SK-N-SH treated with all-trans-retinoic acid at 6 μM for 48 hours (cell line): ENCODE measurements at regions not wholly inside any gene's neighbourhood (a gene's known extent, or its start where the extent isn't known, plus 50 kb on each side); places are given as distances from the start of the nearest gene placed in this dataset.

Source experiments
- ARNTL ChIP-seq: fragments of 450-650 bp; formaldehyde crosslinking; IDR thresholded peaks from 2 replicates; pipeline ENCODE4 v1.5.0; 2020; ENCODE audit warnings: low read depth, mild to moderate bottlenecking, moderate library complexity, borderline replicate concordance
- ISL1 ChIP-seq: fragments of 250-450 bp; sonication (Bioruptor Pico); IDR thresholded peaks from 2 replicates; pipeline ENCODE4 v2.1.2; 2022; ENCODE audit warnings: mild to moderate bottlenecking, moderate library complexity
- OSR1 ChIP-seq: fragments of 250-450 bp; sonication (Bioruptor Pico); IDR thresholded peaks from 2 replicates; pipeline ENCODE4 v1.8.0; 2022; ENCODE audit warnings: moderate library complexity, mild to moderate bottlenecking, inconsistent platforms
- RARB ChIP-seq: fragments of 250-450 bp; sonication (Bioruptor Pico); IDR thresholded peaks from 2 replicates; pipeline ENCODE4 v1.8.0; 2021; ENCODE audit warnings: mild to moderate bottlenecking, moderate library complexity
- TCF4 ChIP-seq: fragments of 250-450 bp; sonication (Bioruptor Pico); IDR thresholded peaks from 2 replicates; pipeline ENCODE4 v1.8.0; 2021; ENCODE audit warnings: mild to moderate bottlenecking, moderate library complexity, borderline replicate concordance
- ZFP3 ChIP-seq: fragments of 250-450 bp; sonication (Bioruptor Pico); IDR thresholded peaks from 2 replicates; pipeline ENCODE4 v1.5.0; 2020; ENCODE audit warnings: mild to moderate bottlenecking, moderate library complexity
- ZNF8 ChIP-seq: fragments of 450-650 bp; formaldehyde crosslinking; IDR thresholded peaks from 2 replicates; pipeline ENCODE4 v1.5.0; 2020; ENCODE audit warnings: mild to moderate bottlenecking, moderate library complexity
- TF ChIP-seq, protein P1 (sequence below): fragments of 250-450 bp; sonication (Bioruptor Pico); IDR thresholded peaks from 2 replicates; pipeline ENCODE4 v1.5.1; 2020; ENCODE audit warnings: low read depth, mild to moderate bottlenecking, moderate library complexity
- TF ChIP-seq, protein P2 (sequence below): fragments of 250-450 bp; sonication (Bioruptor Pico); IDR thresholded peaks from 2 replicates; pipeline ENCODE4 v1.8.0; 2020; ENCODE audit warnings: mild to moderate bottlenecking, moderate library complexity, borderline replicate concordance
- TF ChIP-seq, protein P3 (sequence below): fragments of 250-450 bp; sonication (Bioruptor Pico); IDR thresholded peaks from 2 replicates; pipeline ENCODE4 v1.5.0; 2020; ENCODE audit warnings: mild to moderate bottlenecking, moderate library complexity

DNA sequence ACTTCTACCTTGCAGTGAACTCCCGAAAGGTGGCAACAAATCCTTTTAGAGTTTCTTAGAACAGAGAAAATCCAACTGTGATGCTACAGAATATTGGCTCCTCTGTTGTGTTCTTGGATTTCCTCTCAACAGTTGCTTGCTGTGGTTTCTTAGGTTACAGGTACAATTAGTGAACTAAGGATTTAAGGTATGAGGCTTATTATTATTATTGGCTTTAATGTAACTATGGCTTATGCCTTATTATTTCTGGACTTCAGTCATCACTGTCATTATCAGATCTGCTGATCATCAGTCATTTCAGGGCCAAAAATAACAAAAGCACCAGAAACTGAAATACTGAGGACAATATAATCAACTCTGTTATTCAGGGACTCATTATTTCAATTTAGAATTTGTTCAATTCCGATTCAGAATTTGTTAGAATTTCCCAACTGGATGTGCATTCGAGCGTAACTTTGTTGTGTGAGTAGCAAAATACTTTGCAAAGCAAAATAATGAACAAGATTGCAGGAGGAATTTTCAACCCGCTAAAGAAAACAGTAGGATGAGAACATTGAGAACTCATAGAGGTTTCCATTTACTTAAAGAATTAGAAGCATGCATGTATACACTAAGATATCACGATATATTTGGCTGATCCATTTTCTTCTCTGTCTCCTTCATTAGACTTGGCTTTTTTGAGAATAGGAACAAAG, 65.5 kb upstream of the AK4 start:
- TF ChIP-seq ISL1 (CRISPR knock-in tag) (no peak), RARB (CRISPR knock-in tag) (no peak), ZNF8 (CRISPR knock-in tag) (no peak), OSR1 (CRISPR knock-in tag) (no peak), ARNTL (CRISPR knock-in tag) (no peak), ZFP3 (no peak), TCF4 (CRISPR knock-in tag) (no peak)
- TF ChIP-seq, protein P1, sequence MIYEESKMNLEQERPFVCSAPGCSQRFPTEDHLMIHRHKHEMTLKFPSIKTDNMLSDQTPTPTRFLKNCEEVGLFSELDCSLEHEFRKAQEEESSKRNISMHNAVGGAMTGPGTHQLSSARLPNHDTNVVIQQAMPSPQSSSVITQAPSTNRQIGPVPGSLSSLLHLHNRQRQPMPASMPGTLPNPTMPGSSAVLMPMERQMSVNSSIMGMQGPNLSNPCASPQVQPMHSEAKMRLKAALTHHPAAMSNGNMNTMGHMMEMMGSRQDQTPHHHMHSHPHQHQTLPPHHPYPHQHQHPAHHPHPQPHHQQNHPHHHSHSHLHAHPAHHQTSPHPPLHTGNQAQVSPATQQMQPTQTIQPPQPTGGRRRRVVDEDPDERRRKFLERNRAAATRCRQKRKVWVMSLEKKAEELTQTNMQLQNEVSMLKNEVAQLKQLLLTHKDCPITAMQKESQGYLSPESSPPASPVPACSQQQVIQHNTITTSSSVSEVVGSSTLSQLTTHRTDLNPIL (CRISPR knock-in tag): no peak
- TF ChIP-seq, protein P2, sequence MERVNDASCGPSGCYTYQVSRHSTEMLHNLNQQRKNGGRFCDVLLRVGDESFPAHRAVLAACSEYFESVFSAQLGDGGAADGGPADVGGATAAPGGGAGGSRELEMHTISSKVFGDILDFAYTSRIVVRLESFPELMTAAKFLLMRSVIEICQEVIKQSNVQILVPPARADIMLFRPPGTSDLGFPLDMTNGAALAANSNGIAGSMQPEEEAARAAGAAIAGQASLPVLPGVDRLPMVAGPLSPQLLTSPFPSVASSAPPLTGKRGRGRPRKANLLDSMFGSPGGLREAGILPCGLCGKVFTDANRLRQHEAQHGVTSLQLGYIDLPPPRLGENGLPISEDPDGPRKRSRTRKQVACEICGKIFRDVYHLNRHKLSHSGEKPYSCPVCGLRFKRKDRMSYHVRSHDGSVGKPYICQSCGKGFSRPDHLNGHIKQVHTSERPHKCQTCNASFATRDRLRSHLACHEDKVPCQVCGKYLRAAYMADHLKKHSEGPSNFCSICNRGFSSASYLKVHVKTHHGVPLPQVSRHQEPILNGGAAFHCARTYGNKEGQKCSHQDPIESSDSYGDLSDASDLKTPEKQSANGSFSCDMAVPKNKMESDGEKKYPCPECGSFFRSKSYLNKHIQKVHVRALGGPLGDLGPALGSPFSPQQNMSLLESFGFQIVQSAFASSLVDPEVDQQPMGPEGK (CRISPR knock-in tag): no peak
- TF ChIP-seq, protein P3, sequence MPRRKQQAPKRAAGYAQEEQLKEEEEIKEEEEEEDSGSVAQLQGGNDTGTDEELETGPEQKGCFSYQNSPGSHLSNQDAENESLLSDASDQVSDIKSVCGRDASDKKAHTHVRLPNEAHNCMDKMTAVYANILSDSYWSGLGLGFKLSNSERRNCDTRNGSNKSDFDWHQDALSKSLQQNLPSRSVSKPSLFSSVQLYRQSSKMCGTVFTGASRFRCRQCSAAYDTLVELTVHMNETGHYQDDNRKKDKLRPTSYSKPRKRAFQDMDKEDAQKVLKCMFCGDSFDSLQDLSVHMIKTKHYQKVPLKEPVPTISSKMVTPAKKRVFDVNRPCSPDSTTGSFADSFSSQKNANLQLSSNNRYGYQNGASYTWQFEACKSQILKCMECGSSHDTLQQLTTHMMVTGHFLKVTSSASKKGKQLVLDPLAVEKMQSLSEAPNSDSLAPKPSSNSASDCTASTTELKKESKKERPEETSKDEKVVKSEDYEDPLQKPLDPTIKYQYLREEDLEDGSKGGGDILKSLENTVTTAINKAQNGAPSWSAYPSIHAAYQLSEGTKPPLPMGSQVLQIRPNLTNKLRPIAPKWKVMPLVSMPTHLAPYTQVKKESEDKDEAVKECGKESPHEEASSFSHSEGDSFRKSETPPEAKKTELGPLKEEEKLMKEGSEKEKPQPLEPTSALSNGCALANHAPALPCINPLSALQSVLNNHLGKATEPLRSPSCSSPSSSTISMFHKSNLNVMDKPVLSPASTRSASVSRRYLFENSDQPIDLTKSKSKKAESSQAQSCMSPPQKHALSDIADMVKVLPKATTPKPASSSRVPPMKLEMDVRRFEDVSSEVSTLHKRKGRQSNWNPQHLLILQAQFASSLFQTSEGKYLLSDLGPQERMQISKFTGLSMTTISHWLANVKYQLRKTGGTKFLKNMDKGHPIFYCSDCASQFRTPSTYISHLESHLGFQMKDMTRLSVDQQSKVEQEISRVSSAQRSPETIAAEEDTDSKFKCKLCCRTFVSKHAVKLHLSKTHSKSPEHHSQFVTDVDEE (CRISPR knock-in tag): no peak
